HG03457 (cell line): ENCODE measurements at regions not wholly inside any gene's neighbourhood (a gene's known extent, or its start where the extent isn't known, plus 50 kb on each side); places are given as distances from the start of the nearest gene placed in this dataset.
"Not testable (repeated sequence)": the region's sequence is repeated elsewhere in the genome, so short reads cannot be mapped to it uniquely, and the experiment has no call there.

Experiments
- ATAC-seq: cut with Tn5 transposase; IDR thresholded peaks from one replicate; pipeline ENCODE4 v1.9.1; 2021; ENCODE audit warnings: moderate number of reproducible peaks; ENCODE audit not compliant: unreplicated experiment

DNA sequence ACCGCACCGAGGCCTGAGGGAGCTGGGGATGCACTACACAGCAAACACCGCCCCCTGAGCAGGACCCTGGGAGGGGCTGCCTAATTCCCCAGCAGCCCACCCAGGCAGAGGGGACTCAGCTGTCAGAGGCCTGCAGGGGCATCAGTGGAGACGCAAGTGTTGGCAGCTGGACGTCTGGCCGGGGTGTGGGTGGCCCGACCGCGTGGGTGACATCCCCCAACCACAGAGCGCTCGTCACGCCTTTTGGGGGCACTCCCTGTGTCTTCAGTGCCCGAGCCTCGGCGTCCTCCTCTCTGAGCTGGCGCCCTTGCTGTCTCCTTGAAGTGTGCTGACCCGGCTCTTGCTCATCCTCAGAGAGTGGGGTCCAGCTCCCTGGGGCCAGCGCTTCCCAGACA lies 150.2 kb downstream of the BRD1 start:
- ATAC-seq, result no peak

DNA sequence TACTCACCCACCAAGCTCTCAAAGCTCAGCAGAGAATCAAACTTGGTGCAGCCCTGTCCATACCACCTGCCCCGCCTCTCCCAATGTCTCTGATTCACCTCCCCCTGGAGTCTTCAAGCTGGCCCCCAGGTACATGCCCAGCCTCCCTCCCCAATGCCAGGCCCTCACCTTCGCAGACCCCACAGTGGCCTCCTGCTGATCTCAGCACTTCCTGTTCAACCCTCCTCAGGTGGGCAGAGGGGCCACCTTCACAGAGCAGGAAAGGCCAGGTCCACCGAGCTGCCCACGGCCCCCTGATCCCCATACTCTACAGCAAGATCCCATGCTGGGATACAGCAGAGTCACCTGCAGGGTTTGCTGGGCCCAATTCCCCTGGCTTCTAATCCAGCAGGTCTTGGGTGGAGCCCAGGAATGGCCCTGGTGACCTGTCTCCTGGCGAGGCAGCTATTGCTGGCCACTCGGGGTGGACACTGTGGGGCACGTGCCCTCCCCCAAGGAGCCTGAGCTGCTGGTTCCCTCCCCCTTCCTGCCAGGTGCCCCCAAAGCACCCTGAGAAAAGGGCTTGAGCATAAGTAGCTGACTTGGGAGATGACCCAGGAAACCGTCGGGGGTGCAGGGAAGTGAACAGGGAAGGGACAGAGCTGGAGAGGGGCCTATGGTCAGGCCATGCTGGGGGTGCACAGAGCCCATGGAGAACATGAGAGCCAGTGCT lies 150.7 kb downstream of the BRD1 start:
- ATAC-seq, result no peak

DNA sequence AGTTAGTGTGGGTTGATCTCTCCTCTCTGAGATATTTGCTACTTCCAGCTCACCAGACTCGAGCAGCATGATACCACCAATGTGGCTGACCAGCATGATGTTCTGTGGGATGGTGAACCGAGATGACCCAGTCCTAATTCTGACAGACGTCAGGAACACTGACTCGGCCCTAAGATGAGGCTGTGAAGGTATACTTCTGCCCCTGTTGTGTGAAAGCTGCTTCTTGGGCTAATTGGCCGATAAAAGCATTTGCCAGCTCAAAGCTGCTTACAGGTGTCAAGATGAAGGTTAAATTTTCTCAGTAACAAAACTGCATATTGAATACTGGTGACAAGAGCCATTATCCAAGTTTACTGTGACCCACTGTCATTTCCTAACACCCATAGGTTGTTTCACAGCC lies 151.4 kb downstream of the BRD1 start:
- no peak for ATAC-seq

DNA sequence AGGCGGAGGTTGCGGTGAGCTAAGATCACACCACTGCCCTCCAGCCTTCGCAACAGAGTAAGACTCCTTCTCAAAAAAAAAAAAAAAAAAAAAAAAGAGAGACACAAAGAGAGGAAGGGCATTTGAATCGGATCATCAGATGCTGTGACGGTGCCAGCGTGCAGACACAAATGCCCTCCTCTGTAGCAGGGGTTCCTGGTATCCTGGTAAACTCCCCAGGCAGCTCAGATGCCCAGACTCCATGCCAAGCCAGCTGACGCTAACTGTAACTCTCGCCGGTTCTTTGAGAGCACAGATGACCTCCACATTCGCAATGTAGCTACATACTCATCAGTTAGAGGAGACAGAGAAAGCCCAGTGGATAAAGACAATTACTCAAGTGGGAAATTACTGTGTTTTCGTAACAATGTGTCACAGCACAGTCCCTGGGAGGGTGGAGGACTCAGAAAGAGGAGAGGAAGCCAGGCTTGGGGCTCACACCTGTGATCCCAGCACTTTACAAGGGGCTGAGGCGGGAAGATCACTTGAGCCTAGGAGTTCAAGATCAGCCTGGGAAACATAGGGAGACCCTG lies 153.1 kb downstream of the BRD1 start:
- no peak for ATAC-seq

DNA sequence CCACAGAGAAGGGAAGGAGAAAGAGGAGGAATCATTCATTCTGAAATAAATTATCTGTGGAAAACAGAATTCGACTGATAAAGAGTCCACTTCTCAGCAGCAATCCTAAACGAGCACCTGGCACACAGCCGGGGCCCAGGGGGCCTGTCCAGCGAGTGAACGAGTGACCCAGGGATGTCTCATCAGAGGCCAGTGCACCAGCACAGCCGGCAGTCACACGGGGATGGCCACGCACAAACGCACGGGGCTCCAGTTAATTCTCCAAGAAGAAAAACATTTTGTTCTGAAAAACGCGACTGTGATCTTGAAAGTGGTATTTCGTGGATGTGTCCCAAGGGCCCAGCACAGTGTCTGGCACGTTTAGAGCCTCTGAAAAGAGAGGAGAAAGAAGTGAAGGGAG lies 154.6 kb downstream of the BRD1 start:
- ATAC-seq, result no peak

DNA sequence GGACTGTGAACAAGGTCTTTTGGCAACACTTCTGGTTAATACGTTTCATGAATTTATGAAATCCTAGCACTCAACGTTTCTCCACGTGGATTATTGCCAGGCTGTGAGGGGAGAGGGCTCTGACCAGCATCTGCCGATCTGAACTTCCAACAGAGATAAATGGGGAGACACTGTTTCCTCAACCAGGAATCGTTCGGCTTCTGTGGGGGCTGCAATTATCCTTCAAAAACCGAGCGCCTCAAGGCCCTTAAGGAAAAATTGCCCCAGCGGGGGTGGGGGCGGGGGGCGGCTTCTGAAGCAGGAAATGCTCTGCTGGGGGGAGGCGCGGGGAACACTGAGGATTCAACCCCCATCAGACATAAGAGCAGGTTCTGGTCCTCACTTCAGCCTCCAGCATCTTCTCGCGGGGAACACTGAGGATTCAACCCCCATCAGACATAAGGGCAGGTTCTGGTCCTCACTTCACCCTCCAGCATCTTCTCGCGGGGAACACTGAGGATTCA lies 155.6 kb downstream of the BRD1 start:
- no peak for ATAC-seq

DNA sequence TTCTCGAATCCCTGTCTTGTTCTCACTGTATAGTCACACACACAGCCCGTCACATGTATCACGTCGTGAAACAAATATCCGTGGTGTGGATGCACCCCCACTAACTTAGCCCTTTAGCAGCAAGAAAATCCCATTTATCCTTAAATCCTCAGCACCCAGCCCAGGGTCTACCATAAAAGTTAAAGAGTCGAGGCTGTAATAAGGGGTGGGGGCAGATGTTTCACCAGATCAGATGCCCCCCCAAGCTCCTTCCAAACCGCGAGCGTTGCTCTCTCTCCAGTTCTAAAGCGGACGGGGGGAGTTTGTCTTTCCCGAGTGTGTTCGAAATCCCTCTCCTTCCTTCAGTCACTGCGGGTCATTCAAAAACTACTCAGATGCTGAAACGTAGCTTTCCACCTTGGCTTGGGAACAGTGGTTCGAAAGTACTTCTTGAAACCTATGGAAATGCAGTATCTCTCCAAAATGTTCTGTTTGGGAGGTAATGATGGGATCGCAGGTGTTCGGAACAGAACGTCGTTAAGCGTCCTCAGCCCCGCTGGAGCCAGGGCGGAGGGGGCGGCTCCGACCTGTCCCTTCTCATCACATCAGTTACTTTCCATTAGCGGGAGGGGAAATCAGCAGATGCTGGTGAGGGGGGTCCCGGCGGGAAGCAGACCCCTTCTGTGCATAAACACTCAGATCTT lies 156.2 kb downstream of the BRD1 start:
- ATAC-seq, result no peak

DNA sequence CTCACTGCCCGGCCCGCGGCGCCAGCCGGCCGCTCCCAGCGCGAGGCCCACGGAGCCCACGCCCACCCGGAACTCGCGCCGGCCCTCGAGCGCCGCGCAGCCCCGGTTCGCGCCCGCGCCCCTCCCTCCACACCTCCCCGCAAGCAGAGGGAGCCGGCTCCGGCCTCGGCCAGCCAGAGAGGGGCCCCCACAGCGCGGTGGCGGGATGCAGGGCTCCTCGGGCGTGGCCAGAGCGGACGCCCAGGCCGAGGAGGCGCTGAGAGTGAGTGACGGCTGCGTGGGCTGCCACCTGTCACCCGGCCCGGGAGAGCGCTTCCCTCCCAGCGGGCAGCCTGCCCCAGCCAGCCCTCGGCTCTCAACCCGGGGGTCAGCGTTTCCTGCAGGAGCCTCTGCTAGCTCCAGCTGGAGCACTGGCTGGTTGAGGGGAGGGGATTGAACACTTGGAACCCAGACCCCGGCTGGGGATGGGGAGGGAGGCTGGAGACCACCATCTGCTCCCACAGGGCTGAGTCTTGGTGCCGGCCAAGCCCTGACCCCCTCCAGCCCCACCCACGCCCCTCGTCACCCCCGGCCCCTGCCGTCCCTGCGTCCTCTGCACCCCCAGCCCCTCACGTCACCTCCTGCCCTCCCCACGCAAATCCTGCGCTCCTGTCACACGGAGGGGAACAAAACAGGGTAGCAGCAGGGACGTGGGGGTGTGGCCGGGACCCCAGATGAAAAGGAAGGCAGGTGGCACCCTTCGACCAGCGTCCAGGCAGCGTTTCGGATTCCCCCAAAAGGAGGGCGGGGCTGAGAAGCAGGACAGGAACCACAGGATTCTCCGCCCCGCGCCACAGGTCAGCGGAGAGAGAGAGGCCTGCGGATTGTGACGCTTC lies 157.0 kb downstream of the BRD1 start:
- no peak for ATAC-seq

DNA sequence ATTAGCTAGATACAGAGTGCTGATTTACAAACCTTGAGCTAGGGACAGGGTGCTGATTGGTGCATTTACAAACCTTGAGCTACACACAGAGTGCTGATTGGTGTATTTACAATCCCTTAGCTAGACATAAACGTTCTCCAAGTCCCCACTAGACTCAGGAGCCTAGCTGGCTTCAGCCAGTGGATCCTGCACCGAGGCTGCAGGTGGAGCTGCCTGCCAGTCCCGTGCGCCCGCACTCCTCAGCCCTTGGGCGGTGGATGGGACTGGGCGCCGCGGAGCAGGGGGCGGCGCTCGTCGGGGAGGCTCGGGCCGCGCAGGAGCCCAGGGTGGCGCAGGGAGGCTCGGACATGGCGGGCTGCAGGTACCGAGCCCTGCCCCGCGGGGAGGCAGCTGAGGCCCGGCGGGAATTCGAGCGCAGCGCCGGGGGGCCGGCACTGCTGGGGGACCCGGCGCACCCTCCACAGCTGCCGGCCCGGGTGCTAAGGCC lies 157.7 kb downstream of the BRD1 start:
- ATAC-seq, result not testable (repeated sequence)

DNA sequence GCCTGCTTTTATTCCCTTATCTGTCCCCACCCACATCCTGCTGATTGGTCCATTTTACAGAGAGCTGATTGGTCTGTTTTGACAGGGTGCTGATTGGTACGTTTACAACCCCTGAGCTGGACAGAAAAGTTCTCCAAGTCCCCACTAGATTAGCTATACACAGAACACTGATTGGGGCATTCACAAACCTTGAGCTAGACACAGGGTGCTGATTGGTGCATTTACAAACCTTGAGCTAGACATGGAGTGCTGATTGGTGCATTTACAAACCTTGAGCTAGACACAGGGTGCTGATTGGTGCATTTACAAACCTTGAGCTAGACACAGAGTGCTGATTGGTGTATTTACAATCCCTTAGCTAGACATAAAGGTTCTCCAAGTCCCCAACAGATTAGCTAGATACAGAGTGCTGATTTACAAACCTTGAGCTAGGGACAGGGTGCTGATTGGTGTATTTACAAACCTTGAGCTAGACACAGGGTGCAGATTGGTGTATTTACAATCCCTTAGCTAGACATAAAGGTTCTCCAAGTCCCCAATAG lies 158.2 kb downstream of the BRD1 start:
- ATAC-seq, result not testable (repeated sequence)

DNA sequence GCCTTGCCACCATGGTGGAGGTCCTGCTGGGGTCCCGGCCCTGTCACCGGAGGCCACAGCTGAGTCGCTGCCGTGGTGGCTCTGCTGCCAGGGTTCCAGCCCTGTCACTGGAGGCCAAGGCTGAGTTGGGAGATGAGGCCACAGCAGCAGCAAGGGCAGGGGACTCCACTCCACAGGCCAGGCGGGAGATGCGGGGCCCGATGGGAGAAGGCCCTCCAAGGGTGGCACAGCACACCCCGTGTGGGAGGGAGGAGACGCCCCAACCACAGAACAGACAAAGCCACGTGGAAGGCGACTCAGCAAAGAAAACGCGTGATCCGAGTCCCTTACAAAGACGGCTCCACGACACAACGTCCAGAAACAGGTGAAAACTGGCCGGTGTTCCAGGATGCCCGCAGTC lies 159.3 kb downstream of the BRD1 start:
- ATAC-seq, result no peak

DNA sequence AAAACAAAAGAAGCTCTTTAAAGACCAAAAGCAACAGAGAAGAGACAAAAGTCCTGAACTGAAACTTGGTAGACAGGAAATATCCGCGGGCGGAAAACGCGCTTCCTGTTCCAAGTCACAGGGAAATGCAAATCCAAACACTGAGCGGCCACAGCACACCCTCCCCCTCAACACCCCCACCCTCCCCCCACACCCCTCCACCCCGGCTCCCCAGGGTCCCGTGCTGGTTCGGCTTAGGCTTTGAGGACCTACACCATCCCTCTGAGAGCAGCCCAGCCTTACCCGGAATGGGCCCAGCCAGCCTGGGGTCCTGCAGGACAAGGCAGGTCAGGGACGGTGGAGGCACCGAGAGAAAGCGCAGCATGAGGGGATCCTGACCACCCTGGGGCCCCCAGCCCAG lies 160.4 kb downstream of the BRD1 start:
- no peak for ATAC-seq

DNA sequence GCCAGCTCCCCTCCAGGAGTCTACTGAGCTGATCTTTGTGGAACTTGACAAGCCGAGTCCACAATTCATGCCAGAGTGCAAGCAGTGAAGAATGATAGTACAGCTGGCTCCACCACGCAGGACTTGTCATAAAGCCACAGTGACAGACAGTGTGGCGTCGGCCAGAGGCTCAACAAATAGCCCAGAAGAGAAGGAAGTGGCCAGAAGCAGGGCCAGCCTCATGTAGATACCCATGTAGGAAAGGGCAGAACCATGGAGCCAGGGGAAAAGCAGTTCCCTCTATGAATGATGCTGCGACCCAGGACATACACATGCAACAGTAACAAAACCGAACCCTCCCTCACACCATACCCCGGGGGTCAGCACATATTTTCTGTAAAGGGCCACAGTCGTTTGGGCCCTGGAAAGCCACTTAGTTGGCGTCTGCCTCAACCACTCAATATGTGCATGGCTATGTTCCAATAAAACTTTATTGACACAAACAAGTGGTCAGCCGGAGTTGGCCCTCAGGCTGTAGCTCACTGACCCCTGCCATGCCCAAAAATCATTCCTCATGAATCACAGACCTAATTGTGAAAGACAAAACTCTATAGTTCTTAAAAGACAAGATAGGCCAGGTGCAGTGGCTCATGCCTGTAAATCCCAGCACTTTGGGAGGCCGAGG lies 161.4 kb downstream of the BRD1 start:
- no peak for ATAC-seq

DNA sequence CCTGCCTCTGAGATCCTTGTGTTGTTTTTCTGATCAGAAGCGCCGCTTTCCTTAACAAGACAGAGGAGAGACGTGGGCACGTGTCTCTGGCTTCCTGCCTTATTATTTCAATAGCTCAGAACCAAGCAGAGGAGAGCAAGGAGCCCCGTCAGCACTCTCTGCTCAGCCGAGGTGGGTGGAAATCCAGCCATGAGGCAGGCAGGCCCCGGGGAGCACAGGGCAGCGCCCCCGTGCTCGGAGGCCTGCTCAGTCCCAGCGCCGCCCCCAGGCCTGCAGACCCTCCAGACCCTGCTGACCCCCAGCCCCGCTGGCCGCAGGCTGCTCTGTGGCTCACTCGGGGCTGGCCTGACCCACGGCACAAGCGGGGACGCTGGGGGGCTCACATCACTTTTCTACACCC lies 162.8 kb downstream of the BRD1 start:
- no peak for ATAC-seq

DNA sequence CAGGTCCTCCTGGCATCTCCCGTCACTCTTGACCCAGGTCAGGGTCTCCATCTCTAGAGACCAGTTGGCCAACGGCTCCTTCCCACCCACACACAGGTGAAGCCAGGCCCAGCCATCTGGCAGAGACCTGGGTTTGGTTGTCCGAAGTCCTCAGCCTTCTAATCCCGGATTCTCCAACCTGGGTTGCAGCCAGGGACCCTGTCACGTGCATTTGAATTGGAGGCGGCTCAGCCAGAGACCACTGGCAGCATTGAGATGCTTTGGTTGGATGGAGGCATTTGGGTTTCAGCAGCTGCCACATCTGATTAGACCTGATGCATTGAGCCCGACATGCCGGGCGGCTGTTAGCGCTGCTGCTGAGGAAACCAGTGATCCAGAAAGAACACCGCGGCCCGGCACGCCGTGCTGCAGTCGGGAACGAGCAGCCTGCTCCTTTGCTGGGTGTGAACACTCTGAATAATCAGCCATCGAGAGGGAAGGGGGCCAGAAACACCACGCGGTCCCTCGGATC lies 163.2 kb downstream of the BRD1 start:
- ATAC-seq, result no peak

DNA sequence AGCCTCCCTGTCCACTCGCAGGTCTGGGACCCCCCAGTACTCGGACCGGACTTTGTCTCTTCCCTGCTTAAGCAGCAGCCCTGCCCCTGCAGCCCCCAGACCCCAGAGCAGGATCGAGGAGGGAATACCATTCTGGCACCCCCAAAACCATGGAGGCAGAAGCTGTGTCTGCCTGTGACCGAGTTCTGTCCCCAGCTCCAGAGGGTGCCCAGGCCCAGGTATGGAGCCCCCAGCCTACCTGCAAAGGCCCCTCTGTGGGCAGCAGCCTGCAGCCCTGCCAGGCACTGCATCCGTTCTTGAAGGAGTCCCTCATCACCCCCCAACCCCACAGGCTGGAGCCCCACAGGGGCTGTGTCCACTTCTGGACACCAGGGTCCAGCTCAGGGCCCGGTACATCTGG lies 163.8 kb downstream of the BRD1 start:
- no peak for ATAC-seq

DNA sequence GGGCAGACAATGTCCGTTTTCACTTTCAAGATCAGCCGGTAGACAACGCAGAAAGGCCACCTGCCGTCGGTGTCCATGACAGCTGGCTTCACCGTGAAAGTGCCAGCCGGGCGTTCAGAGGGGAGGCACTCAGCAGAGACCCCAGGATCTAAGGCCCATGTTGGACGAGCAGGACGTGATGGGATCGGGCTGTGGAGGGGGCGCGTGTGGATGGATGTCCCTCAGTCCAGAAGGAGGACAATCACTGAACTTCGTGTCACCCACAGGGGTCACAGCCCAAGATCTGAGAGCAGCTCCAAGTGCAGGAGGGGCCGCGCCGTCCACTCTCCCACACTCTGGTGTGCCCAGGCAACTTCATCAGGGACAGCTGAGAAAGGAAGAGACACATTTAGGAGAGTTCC lies 164.4 kb downstream of the BRD1 start:
- no peak for ATAC-seq

DNA sequence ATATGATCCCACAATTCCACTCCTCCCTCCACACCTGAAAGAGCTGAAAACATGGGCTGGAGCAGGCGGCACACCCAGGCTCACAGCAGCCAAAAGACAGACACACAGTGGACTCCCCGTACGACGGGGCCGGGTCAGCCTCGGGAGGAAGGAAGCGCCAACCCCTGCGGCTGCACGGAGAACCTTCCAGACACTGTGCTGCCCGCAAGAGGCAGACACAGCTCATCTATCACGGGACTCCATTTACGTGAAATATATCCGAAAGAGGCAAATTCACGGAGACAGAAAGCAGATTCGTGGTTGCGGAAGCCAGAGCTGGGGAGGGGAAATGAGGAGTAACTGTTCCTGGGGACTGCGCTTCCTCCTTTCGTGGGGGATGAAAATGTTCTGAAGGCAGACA lies 165.0 kb downstream of the BRD1 start:
- no peak for ATAC-seq

DNA sequence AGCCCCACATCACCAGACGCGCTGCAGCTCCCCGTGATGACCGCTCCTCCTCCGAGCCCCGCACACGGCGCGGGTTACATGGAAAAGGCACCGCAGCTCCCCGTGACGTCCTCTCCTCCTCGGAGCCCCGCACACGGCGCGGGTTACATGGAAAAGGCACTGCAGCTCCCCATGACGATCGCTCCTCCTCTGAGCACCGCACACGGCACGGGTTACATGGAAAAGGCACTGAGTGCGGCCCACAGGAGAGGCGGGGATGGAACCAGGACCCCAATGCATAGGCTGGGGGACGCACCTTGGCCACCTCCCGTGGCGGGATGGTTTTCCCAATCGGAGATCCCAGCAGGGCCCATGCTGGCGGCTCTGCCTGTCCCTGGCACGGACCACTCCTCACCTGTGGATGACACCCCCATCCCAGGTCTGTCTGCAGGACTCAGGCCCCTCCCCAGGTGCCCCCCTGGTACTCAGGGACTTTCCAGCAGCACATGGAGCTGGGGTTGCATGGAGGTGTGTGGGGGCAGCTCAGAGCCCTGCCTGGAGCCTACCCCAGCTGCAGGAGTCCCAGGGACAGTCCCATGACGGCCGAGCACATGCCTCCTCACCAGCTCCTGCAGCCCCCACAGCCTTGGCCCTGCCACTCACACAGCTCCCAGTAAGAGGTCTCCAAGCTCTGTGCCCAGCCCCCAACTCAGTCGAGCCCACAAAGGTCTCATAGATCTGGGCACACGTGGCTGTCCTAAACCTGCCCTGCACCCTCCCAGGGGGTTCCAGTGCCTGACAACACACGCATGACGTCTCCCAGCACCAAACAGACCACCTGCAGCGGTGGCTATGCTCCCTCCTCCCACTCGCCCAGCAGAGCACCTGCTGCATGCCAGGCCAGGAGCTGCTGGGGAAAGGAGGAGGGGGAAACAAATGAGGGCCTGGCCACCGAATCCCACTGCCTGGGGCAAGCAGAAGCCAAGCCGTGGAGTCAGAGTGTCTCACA lies 166.6 kb downstream of the BRD1 start:
- no peak for ATAC-seq
